Kidney epithelial cell (primary cell): ENCODE measurements at regions not wholly inside any gene's neighbourhood (a gene's known extent, or its start where the extent isn't known, plus 50 kb on each side); places are given as distances from the start of the nearest gene placed in this dataset.

Source experiments
- DNase-seq: peaks from one replicate; pipeline ENCODE4 v3.0.0-alpha.2; 2010; ENCODE audit warnings: low read depth
- H3K27me3 ChIP-seq: 2 replicates; pipeline ENCODE4 v1.6.0; 2011; ENCODE audit warnings: low read length; ENCODE audit not compliant: control insufficient read depth, insufficient read depth
- H3K36me3 ChIP-seq: 2 replicates; pipeline ENCODE4 v1.5.1; 2011; ENCODE audit warnings: low read length; ENCODE audit not compliant: control insufficient read depth, insufficient read depth
- H3K4me3 ChIP-seq: 2 replicates; pipeline ENCODE4 v1.5.1; 2011; ENCODE audit warnings: low read depth, mild to moderate bottlenecking, control low read depth, low read length
- TF ChIP-seq, protein P1 (sequence below): IDR thresholded peaks from 2 replicates; pipeline ENCODE4 v1.5.1; 2011; ENCODE audit warnings: mild to moderate bottlenecking, moderate library complexity, low read length, control low read depth, inconsistent platforms; ENCODE audit not compliant: insufficient read depth, poor library complexity, severe bottlenecking

GRCh38 chr14:25197885-25198284 is 147.9 kb upstream of the STXBP6 start:
- no peak for DNase-seq
- no peaks in the 10 kb centered on the region for H3K36me3 ChIP-seq
- TF ChIP-seq, protein P1, sequence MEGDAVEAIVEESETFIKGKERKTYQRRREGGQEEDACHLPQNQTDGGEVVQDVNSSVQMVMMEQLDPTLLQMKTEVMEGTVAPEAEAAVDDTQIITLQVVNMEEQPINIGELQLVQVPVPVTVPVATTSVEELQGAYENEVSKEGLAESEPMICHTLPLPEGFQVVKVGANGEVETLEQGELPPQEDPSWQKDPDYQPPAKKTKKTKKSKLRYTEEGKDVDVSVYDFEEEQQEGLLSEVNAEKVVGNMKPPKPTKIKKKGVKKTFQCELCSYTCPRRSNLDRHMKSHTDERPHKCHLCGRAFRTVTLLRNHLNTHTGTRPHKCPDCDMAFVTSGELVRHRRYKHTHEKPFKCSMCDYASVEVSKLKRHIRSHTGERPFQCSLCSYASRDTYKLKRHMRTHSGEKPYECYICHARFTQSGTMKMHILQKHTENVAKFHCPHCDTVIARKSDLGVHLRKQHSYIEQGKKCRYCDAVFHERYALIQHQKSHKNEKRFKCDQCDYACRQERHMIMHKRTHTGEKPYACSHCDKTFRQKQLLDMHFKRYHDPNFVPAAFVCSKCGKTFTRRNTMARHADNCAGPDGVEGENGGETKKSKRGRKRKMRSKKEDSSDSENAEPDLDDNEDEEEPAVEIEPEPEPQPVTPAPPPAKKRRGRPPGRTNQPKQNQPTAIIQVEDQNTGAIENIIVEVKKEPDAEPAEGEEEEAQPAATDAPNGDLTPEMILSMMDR = no peak
- H3K4me3 ChIP-seq = no peak overlapping the region
- no peaks in the 10 kb centered on the region for H3K27me3 ChIP-seq

DNA sequence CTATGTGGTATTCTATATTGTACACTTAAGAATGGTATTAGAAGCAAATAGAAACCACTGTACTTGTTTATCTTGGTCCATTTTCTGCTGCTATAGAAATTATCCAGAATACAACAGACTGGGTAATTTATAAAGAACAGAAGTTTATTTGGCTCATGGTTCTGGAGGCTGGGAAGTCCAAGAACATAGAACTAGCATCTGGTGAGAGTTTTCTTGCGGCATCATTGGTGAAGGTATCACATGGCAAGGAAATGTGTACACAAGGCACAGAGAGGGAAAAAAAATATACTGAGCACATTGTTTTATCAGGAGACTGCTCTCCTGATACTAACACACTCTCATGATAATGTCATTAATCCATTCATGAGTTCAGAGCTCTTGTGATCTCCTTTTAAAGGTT is 130.3 kb upstream of the STXBP6 start:
- no peak overlapping the region for H3K4me3 ChIP-seq
- TF ChIP-seq, protein P1 = no peak
- no peaks in the 10 kb centered on the region for H3K27me3 ChIP-seq
- no peak for DNase-seq
- H3K36me3 ChIP-seq = no peaks in the 10 kb centered on the region

DNA sequence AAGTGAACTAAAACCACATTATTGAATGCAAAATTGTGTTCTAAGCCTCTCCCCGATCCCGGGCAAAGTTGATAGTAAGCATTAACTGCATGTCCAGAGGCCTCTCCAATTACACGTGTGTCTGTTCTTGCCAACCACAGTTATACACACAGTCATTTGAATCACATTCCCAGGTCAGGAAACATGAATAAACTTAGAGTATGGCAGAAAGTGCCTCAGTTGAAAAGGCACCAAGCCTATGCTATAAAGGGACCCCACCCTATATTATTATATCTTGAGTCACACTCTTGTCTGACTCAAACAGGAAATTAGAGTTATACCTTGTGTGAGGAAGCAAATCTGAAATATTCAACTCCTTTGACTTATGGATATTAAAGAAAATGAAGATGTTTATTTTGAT is 128.3 kb upstream of the STXBP6 start:
- DNase-seq = no peak
- H3K27me3 ChIP-seq = no peaks in the 10 kb centered on the region
- H3K36me3 ChIP-seq = no peaks in the 10 kb centered on the region
- TF ChIP-seq, protein P1 = no peak
- H3K4me3 ChIP-seq = no peak overlapping the region

- TF ChIP-seq, protein P1 = peak; percentile 74
- H3K36me3 ChIP-seq = no peaks in the 10 kb centered on the region
- H3K27me3 ChIP-seq = no peaks in the 10 kb centered on the region
- no peak overlapping the region for H3K4me3 ChIP-seq
- no peak for DNase-seq
These were observed 101.2 kb upstream of the STXBP6 start for GRCh38 chr14:25150934-25151790.

GRCh38 chr14:25150401-25150800 is 100.5 kb upstream of the STXBP6 start:
- no peak for DNase-seq
- Histone ChIP-seq H3K36me3 (no peaks in the 10 kb centered on the region), H3K27me3 (no peaks in the 10 kb centered on the region), H3K4me3 (no peak overlapping the region)
- TF ChIP-seq, protein P1 = no peak

DNA sequence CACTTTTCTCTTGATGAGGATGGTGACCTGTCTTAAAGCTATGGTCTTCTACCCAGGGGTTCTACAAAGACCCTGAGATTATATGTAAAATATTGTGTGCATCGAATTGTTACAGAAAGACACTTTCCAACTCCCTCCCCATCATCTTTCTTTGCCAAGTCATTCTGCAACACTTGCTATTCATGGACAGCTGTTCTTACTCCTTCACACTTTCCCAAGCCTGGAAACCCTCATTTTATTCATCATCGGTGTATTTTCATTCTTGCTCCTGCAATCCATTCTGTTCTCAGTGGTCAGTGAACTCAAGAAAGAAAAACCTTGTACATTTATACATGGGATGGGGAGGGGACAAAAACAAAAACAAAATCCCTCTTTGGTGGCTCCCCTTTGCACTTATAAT is 90.5 kb upstream of the STXBP6 start:
- no peak overlapping the region for H3K4me3 ChIP-seq
- no peaks in the 10 kb centered on the region for H3K27me3 ChIP-seq
- no peak for DNase-seq
- TF ChIP-seq, protein P1 = no peak
- no peaks in the 10 kb centered on the region for H3K36me3 ChIP-seq
